ENCODE measurements at regions not wholly inside any gene's neighbourhood (a gene's known extent, or its start where the extent isn't known, plus 50 kb on each side); places are given as distances from the start of the nearest gene placed in this dataset.
"Not testable (repeated sequence)": the region's sequence is repeated elsewhere in the genome, so short reads cannot be mapped to it uniquely, and the experiment has no call there.

DNA sequence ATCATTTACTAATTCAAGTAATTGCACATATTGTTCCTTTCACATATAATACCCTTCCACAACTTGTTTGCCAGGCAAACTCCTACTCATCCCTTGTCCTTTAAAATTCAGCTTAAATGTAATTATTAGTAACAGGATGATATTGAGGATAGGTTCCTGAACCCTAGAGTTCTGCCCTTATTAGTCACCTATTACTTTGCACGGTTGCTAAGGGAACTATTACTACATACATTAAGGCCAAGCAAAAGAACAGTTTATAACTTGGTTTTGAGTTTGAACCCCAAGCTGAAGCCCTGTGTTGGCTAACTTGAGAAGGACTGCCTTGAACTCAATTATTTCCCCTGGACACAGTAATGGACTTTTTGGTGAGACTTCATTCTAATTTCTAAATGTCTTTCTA is 529.7 kb downstream of the IGSF11 start:
- no peak for DNase-seq

GRCh38 chr3:118505784-118506183 is 528.9 kb downstream of the IGSF11 start:
- no peak for DNase-seq

DNA sequence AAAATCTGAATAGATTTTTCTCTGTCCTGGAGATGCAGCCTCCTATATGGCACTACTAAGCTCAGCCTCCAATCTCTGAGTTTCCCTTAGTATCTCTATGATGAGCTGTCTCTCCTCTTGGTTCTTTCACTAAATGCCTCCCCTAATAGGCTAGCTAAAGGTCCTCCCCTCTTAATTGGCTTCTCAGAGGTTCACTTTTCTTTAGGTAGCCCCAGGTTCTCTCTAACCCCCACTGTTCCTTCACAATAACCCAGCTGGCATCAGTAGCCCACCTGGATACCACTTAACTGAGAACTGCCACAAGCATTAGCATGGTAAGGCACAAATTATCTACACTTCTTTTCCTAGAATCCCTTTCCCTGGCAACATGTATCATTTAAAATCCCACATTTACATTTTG is 523.2 kb downstream of the IGSF11 start:
- no peak for DNase-seq

DNA sequence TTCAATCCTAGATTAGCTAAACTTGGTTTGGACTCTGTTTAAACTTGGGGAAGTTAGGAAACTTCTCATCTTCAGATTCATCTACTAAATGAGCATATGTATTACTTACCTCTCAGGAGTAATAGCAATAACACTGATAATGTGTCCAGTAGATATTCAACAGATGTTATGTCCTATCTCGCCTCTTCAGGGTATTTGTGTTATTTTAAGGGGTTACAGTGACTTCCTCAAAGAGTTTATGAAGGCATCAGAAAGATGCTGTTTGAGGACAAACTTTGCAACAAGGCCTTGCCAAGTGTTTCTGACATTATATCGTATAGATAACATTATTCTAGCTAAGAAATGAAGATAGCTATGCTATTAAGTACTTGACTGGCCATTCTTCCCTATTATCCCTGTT is 522.3 kb downstream of the IGSF11 start:
- no peak for DNase-seq

DNA sequence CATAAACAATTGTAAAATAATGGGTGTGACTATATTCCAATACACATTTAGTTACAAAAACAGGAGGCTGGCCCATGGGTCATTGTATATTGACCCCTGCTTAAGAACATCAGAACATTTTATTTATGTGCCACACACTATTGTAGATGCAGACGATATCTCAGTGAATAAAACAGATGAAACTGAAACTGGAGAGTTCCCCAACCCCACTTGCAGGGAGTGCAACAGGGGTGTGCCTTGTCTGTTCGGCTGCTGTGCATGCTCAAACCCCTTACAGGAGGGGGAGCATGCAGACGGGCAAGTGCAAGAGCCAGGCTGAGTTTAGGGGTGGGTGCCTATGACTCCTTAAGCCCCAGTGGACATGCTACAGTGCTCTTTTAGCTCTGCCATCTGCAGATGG is 509.6 kb downstream of the IGSF11 start:
- no peak for DNase-seq

- no peak for DNase-seq
Observed at GRCh38 chr3:118526758-118527513, 507.7 kb downstream of the IGSF11 start.

GRCh38 chr3:118527514-118528044 is 507.1 kb downstream of the IGSF11 start:
- no peak for DNase-seq

DNA sequence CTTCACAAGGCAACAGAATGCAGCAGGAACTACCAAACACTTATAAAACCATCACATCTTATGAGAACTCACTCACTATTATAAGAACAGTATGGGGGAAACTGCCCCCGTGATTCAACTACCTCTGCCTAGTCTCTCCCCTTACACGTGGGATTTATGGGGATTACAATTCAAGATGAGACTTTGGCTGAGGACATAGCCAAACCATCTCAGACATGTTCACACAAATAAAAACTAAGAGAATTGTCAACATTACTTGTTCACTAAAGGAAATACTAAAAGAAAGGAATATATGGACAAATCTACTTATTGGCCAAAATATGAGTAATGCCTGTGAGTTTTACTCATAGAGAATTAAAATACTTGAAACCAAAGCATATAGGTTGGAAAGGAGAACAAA is 505.1 kb downstream of the IGSF11 start:
- DNase-seq = no peak

GRCh38 chr3:118530350-118530922 is 504.2 kb downstream of the IGSF11 start:
- no peak for DNase-seq

DNA sequence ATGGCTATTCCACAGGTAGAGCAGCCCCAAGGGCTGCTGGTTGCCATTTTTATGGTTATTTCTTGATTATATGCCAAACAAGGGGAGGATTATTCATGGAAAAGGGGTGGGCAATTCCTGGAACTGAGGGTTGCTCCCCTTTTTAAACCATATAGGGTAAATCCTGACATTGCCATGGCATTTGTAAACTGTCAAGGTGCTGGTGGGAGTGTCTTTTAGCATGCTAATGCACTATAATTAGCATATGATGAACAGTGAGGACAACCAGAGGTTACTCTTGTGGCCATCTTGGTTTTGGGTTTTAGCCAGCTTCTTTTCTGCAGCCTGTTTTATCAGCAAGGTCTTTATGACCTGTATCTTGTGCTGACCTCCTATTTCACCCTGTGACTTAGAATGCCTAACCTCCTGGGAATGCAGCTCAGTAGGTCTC is 503.7 kb downstream of the IGSF11 start:
- not testable (repeated sequence) for DNase-seq

GRCh38 chr3:118531816-118532215 is 502.8 kb downstream of the IGSF11 start:
- no peak for DNase-seq

DNA sequence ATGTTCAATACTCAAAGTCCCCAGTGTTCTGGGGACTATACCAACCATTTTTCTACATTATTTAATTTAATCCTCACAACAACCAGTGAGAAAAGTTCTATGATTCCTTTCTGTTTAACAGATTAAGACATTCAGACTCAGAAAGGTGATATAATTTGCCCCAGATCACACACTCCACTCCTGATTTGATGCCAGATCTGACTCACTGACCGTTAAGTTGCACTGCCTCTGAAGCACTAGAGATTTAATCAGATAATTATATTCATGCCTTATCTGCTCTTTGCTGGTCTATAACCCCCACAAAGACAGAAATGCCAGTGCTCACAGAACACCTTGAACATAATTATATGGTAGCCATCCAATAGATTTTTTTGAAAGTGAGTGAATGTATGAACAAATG is 501.0 kb downstream of the IGSF11 start:
- DNase-seq = no peak

DNA sequence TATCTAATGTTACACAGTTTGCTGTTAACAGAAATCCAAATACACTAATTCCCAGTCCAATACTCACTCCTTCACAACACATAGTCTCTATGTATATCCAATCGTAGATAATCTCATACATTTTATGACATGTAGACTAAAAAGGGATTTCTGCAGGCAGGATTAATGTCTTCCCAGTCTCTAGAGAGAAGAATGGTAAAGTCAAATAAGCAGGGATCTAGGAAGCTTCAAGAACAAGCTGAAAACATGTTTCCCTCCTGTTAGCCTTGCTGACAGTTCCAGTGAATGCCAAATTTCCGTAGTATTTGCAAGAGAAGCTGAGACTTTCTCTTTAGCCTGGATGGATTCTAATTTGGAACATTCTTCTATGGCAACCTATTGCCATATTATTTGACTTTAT is 500.1 kb downstream of the IGSF11 start:
- DNase-seq = no peak

GRCh38 chr3:118536764-118537163 is 497.9 kb downstream of the IGSF11 start:
- no peak for DNase-seq

- no peak for DNase-seq
Observed at GRCh38 chr3:118537454-118537853, 497.2 kb downstream of the IGSF11 start.

DNA sequence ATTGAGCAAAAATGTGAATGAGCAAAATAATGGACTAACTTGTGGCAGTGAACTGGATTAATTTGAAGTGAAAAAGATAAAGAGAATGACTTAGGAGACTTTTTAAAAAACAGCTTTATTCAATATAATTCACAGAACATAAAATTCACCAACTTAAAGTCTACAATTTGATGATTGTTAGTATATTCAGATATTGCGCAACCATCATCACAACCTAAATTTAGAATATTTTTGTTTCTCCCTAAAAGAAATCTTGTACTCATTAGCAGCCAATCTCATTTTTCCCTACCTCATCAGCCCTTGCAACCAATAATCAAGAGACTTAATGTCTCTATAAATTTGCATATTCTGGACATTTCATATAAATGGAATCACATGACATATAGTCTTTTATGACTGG is 496.5 kb downstream of the IGSF11 start:
- no peak for DNase-seq

DNA sequence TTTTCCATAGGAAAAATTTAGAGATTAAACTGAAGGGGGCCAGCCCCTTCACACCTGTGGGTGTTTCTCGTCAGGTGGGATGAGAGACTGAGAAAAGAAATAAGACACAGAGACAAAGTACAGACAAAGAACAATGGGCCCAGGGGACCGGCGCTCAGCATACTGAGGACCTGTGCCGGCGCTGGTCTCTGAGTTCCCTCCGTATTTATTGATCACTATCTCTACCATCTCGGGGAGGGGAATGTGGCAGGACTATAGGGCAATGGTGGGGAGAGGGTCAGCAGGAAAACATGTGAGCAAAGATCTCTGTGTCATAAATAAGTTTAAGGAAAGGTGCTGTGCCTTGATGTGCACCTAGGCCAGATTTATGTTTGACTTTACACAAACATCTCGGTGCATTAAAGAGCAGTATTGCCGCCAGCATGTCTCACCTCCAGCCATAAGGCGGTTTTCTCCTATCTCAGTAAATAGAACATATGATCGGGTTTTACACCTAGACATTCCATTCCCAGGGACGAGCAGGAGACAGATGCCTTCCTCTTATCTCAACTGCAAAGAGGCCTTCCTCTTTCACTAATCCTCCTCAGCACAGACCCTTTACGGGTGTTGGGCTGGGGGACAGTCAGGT is 494.7 kb downstream of the IGSF11 start:
- DNase-seq = not testable (repeated sequence)

DNA sequence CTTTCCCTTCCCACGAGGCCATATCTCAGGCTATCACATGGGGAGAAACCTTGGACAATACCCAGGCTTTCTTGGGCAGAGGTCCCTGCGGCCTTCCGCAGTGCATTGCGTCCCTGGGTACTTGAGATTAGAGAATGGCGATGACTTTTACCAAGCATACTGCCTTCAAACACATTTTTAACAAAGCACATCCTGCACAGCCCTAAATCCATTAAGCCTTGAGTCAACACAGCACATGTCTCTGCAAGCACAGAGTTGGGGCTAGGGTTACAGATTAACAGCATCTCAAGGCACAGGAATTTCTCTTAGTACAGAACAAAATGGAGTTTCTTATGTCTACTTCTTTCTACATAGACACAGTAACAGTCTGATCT is 494.2 kb downstream of the IGSF11 start:
- DNase-seq = not testable (repeated sequence)

DNA sequence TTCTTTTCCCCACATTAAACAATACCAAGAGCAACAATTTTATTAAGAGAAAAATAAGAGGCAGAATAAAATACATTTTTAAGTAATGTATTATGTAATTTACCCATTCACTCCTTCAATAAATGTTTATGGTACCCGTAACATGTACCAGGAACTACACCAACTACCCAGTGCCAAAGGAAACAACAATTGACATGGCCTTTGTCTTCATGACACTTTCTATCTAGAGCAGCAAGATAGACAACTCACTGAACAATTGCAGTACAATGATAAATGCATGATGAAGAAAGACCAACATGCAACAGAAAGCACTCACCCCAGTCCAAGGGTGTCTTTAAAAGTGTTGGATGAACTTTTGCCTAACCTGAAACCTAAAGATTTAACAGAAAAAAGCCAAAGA is 493.8 kb downstream of the IGSF11 start:
- DNase-seq = no peak

DNA sequence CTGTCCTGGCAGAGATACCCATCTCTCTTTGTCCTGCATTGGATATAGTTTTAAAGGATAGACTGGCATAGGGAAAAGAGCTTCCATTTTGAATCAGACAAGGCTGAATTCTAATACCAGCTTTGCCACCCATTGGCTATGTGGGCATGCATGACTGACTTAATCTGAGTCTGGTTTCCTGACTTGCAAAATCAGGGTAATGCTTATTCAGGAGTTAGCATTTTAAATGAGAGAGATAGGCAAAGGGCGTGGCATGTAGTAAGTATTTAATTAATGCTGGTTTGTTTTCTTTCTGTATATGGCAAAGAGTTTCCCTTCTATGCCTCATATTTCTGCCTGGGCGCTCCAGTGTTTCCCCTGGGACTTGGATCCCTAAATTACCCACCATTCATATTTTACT is 492.9 kb downstream of the IGSF11 start:
- DNase-seq = no peak

GRCh38 chr3:118543832-118544231 is 490.8 kb downstream of the IGSF11 start:
- DNase-seq = no peak

DNA sequence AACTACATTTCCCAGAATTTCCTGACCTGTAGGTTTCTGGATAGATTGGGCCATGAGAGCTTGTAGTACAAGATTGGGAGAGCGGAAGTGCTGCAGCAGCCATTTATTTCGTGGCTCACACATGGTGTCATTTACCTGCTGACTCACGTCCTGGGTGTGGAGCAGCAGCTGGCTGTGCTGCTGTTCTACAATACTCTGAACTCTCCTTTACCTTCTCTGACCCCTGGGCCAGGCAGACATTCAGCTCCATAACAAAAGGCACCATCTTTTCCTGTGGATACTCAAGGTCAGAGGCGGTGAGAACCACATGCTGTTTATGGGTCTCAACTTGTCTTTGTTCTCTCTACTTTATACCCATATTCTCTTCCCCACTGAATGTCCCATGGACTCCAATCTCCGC is 490.2 kb downstream of the IGSF11 start:
- no peak for DNase-seq

DNA sequence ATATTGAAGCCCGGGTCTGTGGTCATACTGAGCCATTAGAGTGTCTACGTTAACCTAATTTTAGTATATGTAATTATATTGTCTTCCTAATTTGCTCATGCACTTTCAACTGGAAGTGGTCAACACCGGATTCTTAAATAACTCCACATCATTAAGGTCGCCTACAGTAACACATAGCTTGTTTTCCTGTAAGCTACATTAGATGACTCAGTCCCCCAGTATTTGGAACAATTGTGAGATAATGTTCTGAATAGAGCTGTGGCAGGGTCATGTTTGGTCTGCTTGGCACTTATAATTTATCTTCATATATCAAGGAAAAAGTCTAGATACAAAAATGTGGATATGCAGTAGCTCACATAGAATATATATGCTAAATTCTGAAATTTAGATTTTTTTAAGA is 486.2 kb downstream of the IGSF11 start:
- DNase-seq = no peak

All from muscle of arm (tissue), 1 donor.